HUES48 (cell line): ENCODE measurements at regions not wholly inside any gene's neighbourhood (a gene's known extent, or its start where the extent isn't known, plus 50 kb on each side); places are given as distances from the start of the nearest gene placed in this dataset.
A peak's percentile ranks its signal among the peaks of the same experiment; 100 is the strongest.

Experiments
- H3K27ac ChIP-seq: one replicate; pipeline ENCODE4 v1.7.0; 2013; ENCODE audit warnings: low read depth, low read length, inconsistent platforms
- H3K27me3 ChIP-seq: 2 replicates; pipeline ENCODE4 v1.6.1; 2013; ENCODE audit warnings: mild to moderate bottlenecking, low read length; ENCODE audit not compliant: control insufficient read depth, insufficient read depth
- H3K36me3 ChIP-seq: 2 replicates; pipeline ENCODE4 v1.6.1; 2013; ENCODE audit warnings: low read length; ENCODE audit not compliant: control insufficient read depth, insufficient read depth
- H3K4me1 ChIP-seq: 2 replicates; pipeline ENCODE4 v1.6.1; 2013; ENCODE audit warnings: mild to moderate bottlenecking, low read length; ENCODE audit not compliant: control insufficient read depth, insufficient read depth
- H3K4me3 ChIP-seq: 2 replicates; pipeline ENCODE4 v1.5.1; 2013; ENCODE audit warnings: mild to moderate bottlenecking, low read depth, low read length
- H3K9ac ChIP-seq: 2 replicates; pipeline ENCODE4 v1.6.1; 2013; ENCODE audit warnings: mild to moderate bottlenecking, low read depth, low read length, moderate library complexity
- H3K9me3 ChIP-seq: 2 replicates; pipeline ENCODE4 v1.6.1; 2013; ENCODE audit warnings: low read length; ENCODE audit not compliant: control insufficient read depth, insufficient read depth

- H3K4me1 ChIP-seq: no peaks in the 10 kb centered on the region
- H3K27me3 ChIP-seq: no peaks in the 10 kb centered on the region
- H3K4me3 ChIP-seq: no peak overlapping the region
- H3K9ac ChIP-seq: no peak overlapping the region
- no peaks in the 10 kb centered on the region for H3K36me3 ChIP-seq
- H3K9me3 ChIP-seq: peaks cover 7% of the 10 kb centered on the region; the same call in 1 of the 2 replicates
- no peak overlapping the region for H3K27ac ChIP-seq
These were observed 175.4 kb upstream of the LPP start for GRCh38 chr3:187978433-187979011.

GRCh38 chr3:187979564-187979963, 174.4 kb upstream of the LPP start:
- Histone ChIP-seq H3K9ac (no peak overlapping the region), H3K27ac (no peak overlapping the region), H3K36me3 (no peaks in the 10 kb centered on the region), H3K27me3 (no peaks in the 10 kb centered on the region), H3K4me1 (no peaks in the 10 kb centered on the region), H3K4me3 (no peak overlapping the region), H3K9me3 (peaks cover 7% of the 10 kb centered on the region; the same call in 1 of the 2 replicates)

GRCh38 chr3:187980861-187981260, 173.1 kb upstream of the LPP start:
- Histone ChIP-seq H3K27me3 (no peaks in the 10 kb centered on the region), H3K4me1 (no peaks in the 10 kb centered on the region), H3K9me3 (peaks cover 7% of the 10 kb centered on the region; the same call in 1 of the 2 replicates), H3K36me3 (no peaks in the 10 kb centered on the region), H3K9ac (no peak overlapping the region), H3K4me3 (no peak overlapping the region), H3K27ac (no peak overlapping the region)

- Histone ChIP-seq H3K27ac (no peak overlapping the region), H3K27me3 (no peaks in the 10 kb centered on the region), H3K9ac (no peak overlapping the region), H3K36me3 (no peaks in the 10 kb centered on the region), H3K4me1 (no peaks in the 10 kb centered on the region), H3K4me3 (no peak overlapping the region), H3K9me3 (peaks cover 7% of the 10 kb centered on the region; the same call in 1 of the 2 replicates)
These were observed 171.8 kb upstream of the LPP start for GRCh38 chr3:187982142-187982541.

- H3K9me3 ChIP-seq: no peaks in the 10 kb centered on the region
- no peaks in the 10 kb centered on the region for H3K27me3 ChIP-seq
- no peak overlapping the region for H3K4me3 ChIP-seq
- no peak overlapping the region for H3K9ac ChIP-seq
- no peak overlapping the region for H3K27ac ChIP-seq
- H3K36me3 ChIP-seq: no peaks in the 10 kb centered on the region
- no peaks in the 10 kb centered on the region for H3K4me1 ChIP-seq
These were observed 170.4 kb upstream of the LPP start for GRCh38 chr3:187983484-187984124.

- Histone ChIP-seq H3K4me3 (no peak overlapping the region), H3K36me3 (no peaks in the 10 kb centered on the region), H3K9ac (no peak overlapping the region), H3K9me3 (no peaks in the 10 kb centered on the region), H3K27ac (no peak overlapping the region), H3K4me1 (peaks cover 14% of the 10 kb centered on the region), H3K27me3 (no peaks in the 10 kb centered on the region)
These were observed 168.3 kb upstream of the LPP start for GRCh38 chr3:187985647-187986046.

GRCh38 chr3:187986514-187986934, 167.4 kb upstream of the LPP start:
- peaks cover 18% of the 10 kb centered on the region for H3K4me1 ChIP-seq
- no peak overlapping the region for H3K27ac ChIP-seq

GRCh38 chr3:187987187-187987586, 166.8 kb upstream of the LPP start:
- Histone ChIP-seq H3K4me3 (no peak overlapping the region), H3K9ac (no peak overlapping the region), H3K36me3 (no peaks in the 10 kb centered on the region), H3K27ac (no peak overlapping the region), H3K9me3 (no peaks in the 10 kb centered on the region), H3K4me1 (peaks cover 18% of the 10 kb centered on the region), H3K27me3 (no peaks in the 10 kb centered on the region)

More at GRCh38 chr3:187986514-187986934, 167.4 kb upstream of the LPP start:
- H3K9ac ChIP-seq: no peak overlapping the region
- H3K36me3 ChIP-seq: no peaks in the 10 kb centered on the region
- no peak overlapping the region for H3K4me3 ChIP-seq
- no peaks in the 10 kb centered on the region for H3K27me3 ChIP-seq
- H3K9me3 ChIP-seq: no peaks in the 10 kb centered on the region

- Histone ChIP-seq H3K9me3 (no peaks in the 10 kb centered on the region), H3K27me3 (no peaks in the 10 kb centered on the region), H3K4me1 (peaks cover 18% of the 10 kb centered on the region), H3K4me3 (no peak overlapping the region), H3K9ac (no peak overlapping the region), H3K27ac (no peak overlapping the region), H3K36me3 (no peaks in the 10 kb centered on the region)
These were observed 166.0 kb upstream of the LPP start for GRCh38 chr3:187987924-187988323.

GRCh38 chr3:187989575-187990153, 164.3 kb upstream of the LPP start:
- no peak overlapping the region for H3K9ac ChIP-seq
- H3K27me3 ChIP-seq: no peaks in the 10 kb centered on the region
- peak overlapping the region; percentile 91 for H3K27ac ChIP-seq
- H3K4me3 ChIP-seq: peak overlapping the region; percentile 49
- no peaks in the 10 kb centered on the region for H3K36me3 ChIP-seq
- peaks cover 18% of the 10 kb centered on the region for H3K4me1 ChIP-seq
- no peaks in the 10 kb centered on the region for H3K9me3 ChIP-seq

GRCh38 chr3:187992609-187993008, 161.3 kb upstream of the LPP start:
- H3K27ac ChIP-seq: no peak overlapping the region

More at GRCh38 chr3:187992609-187993008, 161.3 kb upstream of the LPP start:
- Histone ChIP-seq H3K4me1 (peaks cover 18% of the 10 kb centered on the region), H3K36me3 (no peaks in the 10 kb centered on the region), H3K9me3 (no peaks in the 10 kb centered on the region), H3K9ac (no peak overlapping the region), H3K4me3 (no peak overlapping the region), H3K27me3 (no peaks in the 10 kb centered on the region)
